Memory B cell (primary cell): ENCODE measurements at regions not wholly inside any gene's neighbourhood (a gene's known extent, or its start where the extent isn't known, plus 50 kb on each side); places are given as distances from the start of the nearest gene placed in this dataset.

Experiments used
- ATAC-seq: fragments of 150-1000 bp; cut with Tn5 transposase; 2 replicates; pipeline ENCODE4 v1.10.0; 2021; ENCODE audit warnings: low read depth, mild to moderate bottlenecking, moderate library complexity
- DNase-seq, 2 donors: peaks; one replicate each; pipeline ENCODE4 v3.0.0; 2022; ENCODE audit warnings: low spot score in 2 of 2
- H3K27ac Mint-ChIP-seq: one replicate; pipeline ENCODE4 v1.8.0; 2022; ENCODE audit warnings: mild to moderate bottlenecking, moderate library complexity, mixed read lengths
- H3K27me3 Mint-ChIP-seq: one replicate; pipeline ENCODE4 v1.8.0; 2022; ENCODE audit warnings: mixed read lengths
- H3K36me3 Mint-ChIP-seq: one replicate; pipeline ENCODE4 v1.8.0; 2022; ENCODE audit warnings: mild to moderate bottlenecking, mixed read lengths
- H3K4me1 Mint-ChIP-seq: one replicate; pipeline ENCODE4 v1.8.0; 2022; ENCODE audit warnings: mixed read lengths
- H3K4me3 Mint-ChIP-seq: one replicate; pipeline ENCODE4 v1.8.0; 2022; ENCODE audit warnings: mild to moderate bottlenecking, moderate library complexity, mixed read lengths
- H3K9me3 Mint-ChIP-seq: one replicate; pipeline ENCODE4 v1.8.0; 2022; ENCODE audit warnings: mixed read lengths

- H3K27ac Mint-ChIP-seq: no peak overlapping the region
- H3K4me1 Mint-ChIP-seq: no peaks in the 10 kb centered on the region
- no peak for ATAC-seq
- no peaks in the 10 kb centered on the region for H3K36me3 Mint-ChIP-seq
- no peak overlapping the region for H3K4me3 Mint-ChIP-seq
- DNase-seq: no peak
- peaks cover 6% of the 10 kb centered on the region for H3K27me3 Mint-ChIP-seq
- peaks cover 5% of the 10 kb centered on the region for H3K9me3 Mint-ChIP-seq
These were observed 164.0 kb downstream of the NUAK1 start for GRCh38 chr12:105974738-105975137.

- ATAC-seq: no peak
These were observed 163.4 kb downstream of the NUAK1 start for GRCh38 chr12:105975351-105975750.

GRCh38 chr12:105977236-105977635 is 161.5 kb downstream of the NUAK1 start:
- H3K36me3 Mint-ChIP-seq: no peaks in the 10 kb centered on the region
- DNase-seq (no peak), ATAC-seq (no peak)
- H3K4me3 Mint-ChIP-seq: no peak overlapping the region
- H3K4me1 Mint-ChIP-seq: no peaks in the 10 kb centered on the region
- H3K9me3 Mint-ChIP-seq: no peaks in the 10 kb centered on the region
- no peak overlapping the region for H3K27ac Mint-ChIP-seq
- no peaks in the 10 kb centered on the region for H3K27me3 Mint-ChIP-seq

More at GRCh38 chr12:105975351-105975750, 163.4 kb downstream of the NUAK1 start:
- Mint-ChIP-seq H3K9me3 (peaks cover 5% of the 10 kb centered on the region), H3K27ac (no peak overlapping the region), H3K27me3 (peaks cover 5% of the 10 kb centered on the region), H3K4me1 (no peaks in the 10 kb centered on the region), H3K36me3 (no peaks in the 10 kb centered on the region), H3K4me3 (no peak overlapping the region)
- DNase-seq: no peak

GRCh38 chr12:105977652-105978051 is 161.1 kb downstream of the NUAK1 start:
- no peaks in the 10 kb centered on the region for H3K36me3 Mint-ChIP-seq
- ATAC-seq (no peak), DNase-seq (no peak)
- H3K4me1 Mint-ChIP-seq: no peaks in the 10 kb centered on the region
- no peak overlapping the region for H3K4me3 Mint-ChIP-seq
- H3K27ac Mint-ChIP-seq: no peak overlapping the region
- no peaks in the 10 kb centered on the region for H3K27me3 Mint-ChIP-seq
- no peaks in the 10 kb centered on the region for H3K9me3 Mint-ChIP-seq

GRCh38 chr12:105978276-105978675 is 160.5 kb downstream of the NUAK1 start:
- DNase-seq (no peak), ATAC-seq (no peak)
- Mint-ChIP-seq H3K4me1 (no peaks in the 10 kb centered on the region), H3K27ac (no peak overlapping the region), H3K9me3 (no peaks in the 10 kb centered on the region), H3K27me3 (no peaks in the 10 kb centered on the region), H3K36me3 (no peaks in the 10 kb centered on the region), H3K4me3 (no peak overlapping the region)

GRCh38 chr12:105978686-105979085 is 160.1 kb downstream of the NUAK1 start:
- ATAC-seq (no peak), DNase-seq (no peak)
- H3K27ac Mint-ChIP-seq: no peak overlapping the region
- no peaks in the 10 kb centered on the region for H3K27me3 Mint-ChIP-seq
- no peak overlapping the region for H3K4me3 Mint-ChIP-seq
- H3K9me3 Mint-ChIP-seq: no peaks in the 10 kb centered on the region
- H3K4me1 Mint-ChIP-seq: no peaks in the 10 kb centered on the region
- no peaks in the 10 kb centered on the region for H3K36me3 Mint-ChIP-seq

- Mint-ChIP-seq H3K4me3 (no peak overlapping the region), H3K9me3 (no peaks in the 10 kb centered on the region), H3K4me1 (no peaks in the 10 kb centered on the region), H3K27me3 (no peaks in the 10 kb centered on the region), H3K36me3 (no peaks in the 10 kb centered on the region), H3K27ac (no peak overlapping the region)
- ATAC-seq (no peak), DNase-seq (no peak)
These were observed 158.7 kb downstream of the NUAK1 start for GRCh38 chr12:105980085-105980484.

GRCh38 chr12:105980533-105980932 is 158.2 kb downstream of the NUAK1 start:
- Mint-ChIP-seq H3K27ac (no peak overlapping the region), H3K9me3 (no peaks in the 10 kb centered on the region), H3K4me1 (no peaks in the 10 kb centered on the region), H3K36me3 (no peaks in the 10 kb centered on the region), H3K27me3 (no peaks in the 10 kb centered on the region), H3K4me3 (no peak overlapping the region)
- DNase-seq (no peak), ATAC-seq (no peak)

GRCh38 chr12:105982022-105982421 is 156.7 kb downstream of the NUAK1 start:
- no peak for ATAC-seq
- no peak overlapping the region for H3K4me3 Mint-ChIP-seq
- H3K27ac Mint-ChIP-seq: no peak overlapping the region
- no peak for DNase-seq
- no peaks in the 10 kb centered on the region for H3K4me1 Mint-ChIP-seq
- H3K36me3 Mint-ChIP-seq: no peaks in the 10 kb centered on the region
- H3K9me3 Mint-ChIP-seq: no peaks in the 10 kb centered on the region
- no peaks in the 10 kb centered on the region for H3K27me3 Mint-ChIP-seq

GRCh38 chr12:105983622-105984320 is 155.0 kb downstream of the NUAK1 start:
- Mint-ChIP-seq H3K9me3 (no peaks in the 10 kb centered on the region), H3K4me3 (no peak overlapping the region), H3K27me3 (no peaks in the 10 kb centered on the region), H3K4me1 (no peaks in the 10 kb centered on the region), H3K27ac (no peak overlapping the region), H3K36me3 (no peaks in the 10 kb centered on the region)
- ATAC-seq (no peak), DNase-seq (no peak)

- H3K4me3 Mint-ChIP-seq: no peak overlapping the region
- no peaks in the 10 kb centered on the region for H3K36me3 Mint-ChIP-seq
- no peak for ATAC-seq
- H3K27ac Mint-ChIP-seq: no peak overlapping the region
- H3K27me3 Mint-ChIP-seq: peaks cover 4% of the 10 kb centered on the region
- no peaks in the 10 kb centered on the region for H3K4me1 Mint-ChIP-seq
- peaks cover 4% of the 10 kb centered on the region for H3K9me3 Mint-ChIP-seq
- no peak for DNase-seq
These were observed 153.4 kb downstream of the NUAK1 start for GRCh38 chr12:105985383-105985782.

- ATAC-seq (no peak), DNase-seq (no peak)
- H3K36me3 Mint-ChIP-seq: no peaks in the 10 kb centered on the region
- no peaks in the 10 kb centered on the region for H3K4me1 Mint-ChIP-seq
- peaks cover 4% of the 10 kb centered on the region for H3K9me3 Mint-ChIP-seq
- no peak overlapping the region for H3K27ac Mint-ChIP-seq
- H3K27me3 Mint-ChIP-seq: peaks cover 4% of the 10 kb centered on the region
- H3K4me3 Mint-ChIP-seq: no peak overlapping the region
These were observed 151.7 kb downstream of the NUAK1 start for GRCh38 chr12:105986779-105987684.

- Mint-ChIP-seq H3K4me1 (no peaks in the 10 kb centered on the region), H3K27ac (no peak overlapping the region), H3K27me3 (peaks cover 6% of the 10 kb centered on the region), H3K9me3 (peaks cover 4% of the 10 kb centered on the region), H3K4me3 (no peak overlapping the region), H3K36me3 (no peaks in the 10 kb centered on the region)
- DNase-seq: no peak
- ATAC-seq: no peak
These were observed 151.1 kb downstream of the NUAK1 start for GRCh38 chr12:105987685-105988035.

- H3K27me3 Mint-ChIP-seq: peaks cover 8% of the 10 kb centered on the region
- ATAC-seq: no peak
- H3K27ac Mint-ChIP-seq: no peak overlapping the region
- no peaks in the 10 kb centered on the region for H3K36me3 Mint-ChIP-seq
- H3K9me3 Mint-ChIP-seq: peaks cover 6% of the 10 kb centered on the region
- DNase-seq: no peak
- no peak overlapping the region for H3K4me3 Mint-ChIP-seq
- H3K4me1 Mint-ChIP-seq: no peaks in the 10 kb centered on the region
These were observed 145.7 kb downstream of the NUAK1 start for GRCh38 chr12:105992849-105993740.
